Panc1 (cell line): ENCODE measurements at regions not wholly inside any gene's neighbourhood (a gene's known extent, or its start where the extent isn't known, plus 50 kb on each side); places are given as distances from the start of the nearest gene placed in this dataset.

Experiments
- ATAC-seq: fragments of 200-7000 bp; cut with Tn5 transposase; 2 replicates; pipeline ENCODE4 v1.9.1; 2020; ENCODE audit warnings: mild to moderate bottlenecking, moderate library complexity
- BruUV-seq: library from RNA; stranded (reverse); fragments of 400-500 nt; replicated peaks from 2 replicates; lab custom pipeline; 2021; lab: Mats Ljungman, UMichigan
- CTCF ChIA-PET: fragments of 300-600 bp; sonication (Branson Sonifier 250); formaldehyde crosslinking; loops from one replicate; lab custom pipeline; 2022; ENCODE audit warnings: antibody characterized with exemption; lab: Charles Lee
- POLR2A ChIA-PET: fragments of 300-600 bp; sonication (Branson Sonifier 250); formaldehyde crosslinking; loops from one replicate; lab custom pipeline; 2022; ENCODE audit warnings: antibody characterized with exemption; lab: Charles Lee
- DNase-seq: peaks from one replicate; pipeline ENCODE4 v3.0.0-alpha.2; 2010; ENCODE audit warnings: low read depth, low spot score
- H3K27ac ChIP-seq: 2 replicates; pipeline ENCODE4 v1.5.1; 2011; ENCODE audit warnings: mild to moderate bottlenecking, low read length, inconsistent platforms
- H3K27me3 ChIP-seq: fragments of 200-500 bp; sonication (Bioruptor generic); 2 replicates; pipeline ENCODE4 v1.6.0; 2014; ENCODE audit warnings: low read length, inconsistent platforms; ENCODE audit not compliant: control insufficient read depth, insufficient read depth
- H3K36me3 ChIP-seq: fragments of 200-500 bp; sonication (Bioruptor generic); 2 replicates; pipeline ENCODE4 v1.5.1; 2014; ENCODE audit warnings: inconsistent platforms, mild to moderate bottlenecking, low read length, moderate library complexity; ENCODE audit not compliant: control insufficient read depth, insufficient read depth
- H3K4me1 ChIP-seq: 2 replicates; pipeline ENCODE4 v1.5.1; 2011; ENCODE audit warnings: inconsistent platforms, mild to moderate bottlenecking, low read length, moderate library complexity; ENCODE audit not compliant: control insufficient read depth, insufficient read depth
- H3K4me3 ChIP-seq, 2 experiments: 2 replicates each; pipeline ENCODE4 v1.5.1; 2011 to 2012; ENCODE audit warnings: low read depth in 2 of 2, low read length in 2 of 2, mild to moderate bottlenecking in 2 of 2, inconsistent platforms in 1 of 2, moderate library complexity in 1 of 2
- H3K9me3 ChIP-seq: fragments of 200-500 bp; sonication (Bioruptor generic); 2 replicates; pipeline ENCODE4 v1.5.1; 2014; ENCODE audit warnings: low read depth, mild to moderate bottlenecking, inconsistent platforms, low read length, moderate library complexity; ENCODE audit not compliant: control insufficient read depth, insufficient read depth
- CTCF ChIP-seq: fragments of 450-650 bp; IDR thresholded peaks from 2 replicates; pipeline ENCODE4 v1.5.1; 2017; ENCODE audit warnings: mild to moderate bottlenecking
- POLR2AphosphoS5 ChIP-seq: IDR thresholded peaks from 2 replicates; pipeline ENCODE4 v1.6.1; 2012; ENCODE audit warnings: mild to moderate bottlenecking, low read depth, low read length, moderate library complexity
- REST ChIP-seq, 2 experiments: IDR thresholded peaks; 2 replicates each; pipeline ENCODE4 v1.6.1; 2011 to 2012; ENCODE audit warnings: low read depth in 2 of 2, control low read depth in 1 of 2, low read length in 1 of 2, mild to moderate bottlenecking in 1 of 2, moderate library complexity in 1 of 2; ENCODE audit not compliant: insufficient read depth in 1 of 2
- SIN3A ChIP-seq: IDR thresholded peaks from 2 replicates; pipeline ENCODE4 v1.6.1; 2012; ENCODE audit warnings: low read depth, mild to moderate bottlenecking, low read length, moderate library complexity, borderline replicate concordance; ENCODE audit not compliant: insufficient read depth
- TCF7L2 ChIP-seq: IDR thresholded peaks from 2 replicates; pipeline ENCODE4 v1.6.1; 2011; ENCODE audit warnings: mild to moderate bottlenecking, low read depth, low read length, inconsistent platforms
- in situ Hi-C: cut with HindIII; loops from 2 replicates; pipeline ENCODE4 v1.10.0; 2016; ENCODE audit warnings: low sequenced_read_pairs, low pct_unique_long_range_greater_than_20kb
- intact Hi-C: fragments of 100-400 bp; cut with micrococcal nuclease; formaldehyde crosslinking; loops from one replicate; pipeline ENCODE4 v1.10.0; 2022; ENCODE audit not compliant: unreplicated experiment

- Histone ChIP-seq H3K9me3 (no peaks in the 10 kb centered on the region), H3K4me1 (no peaks in the 10 kb centered on the region), H3K27ac (no peak overlapping the region), H3K4me3 (no peak overlapping the region), H3K36me3 (no peaks in the 10 kb centered on the region), H3K27me3 (no peaks in the 10 kb centered on the region)
- TF ChIP-seq TCF7L2: no peak
- no peak for TF ChIP-seq REST (IDR thresholded peaks at IDR 0.05; ENCODE audit: insufficient read depth in 1 of 2, low read depth in 2 of 2, low read length in 1 of 2)
- no peak for TF ChIP-seq CTCF
- TF ChIP-seq SIN3A: no peak
- intact Hi-C loops: no loop called here
- ChIA-PET CTCF (no interaction called here), POLR2A (no interaction called here)
- ATAC-seq: no peak
- in situ Hi-C loops: no loop called here
- BruUV-seq: no TSS peak
- no peak for DNase-seq
These were observed 145.7 kb downstream of the RFX6 start for GRCh38 chr6:117022774-117023173.

- ATAC-seq (no peak), DNase-seq (no peak)
- BruUV-seq: no TSS peak
- CTCF ChIA-PET: no interaction called here
- TF ChIP-seq TCF7L2 (no peak), REST (IDR thresholded peaks at IDR 0.05; ENCODE audit: insufficient read depth in 1 of 2, low read depth in 2 of 2, low read length in 1 of 2) (no peak), SIN3A (no peak), POLR2AphosphoS5 (no peak), CTCF (no peak)
- POLR2A ChIA-PET: no interaction called here
- H3K27ac ChIP-seq: no peak overlapping the region
- H3K4me1 ChIP-seq: no peaks in the 10 kb centered on the region
- no peaks in the 10 kb centered on the region for H3K27me3 ChIP-seq
- intact Hi-C loops (no loop called here), in situ Hi-C loops (no loop called here)
- H3K36me3 ChIP-seq: no peaks in the 10 kb centered on the region
- H3K9me3 ChIP-seq: no peaks in the 10 kb centered on the region
- no peak overlapping the region for H3K4me3 ChIP-seq
These were observed 148.3 kb downstream of the RFX6 start for GRCh38 chr6:117025310-117025709.
